PC-3 (cell line): ENCODE measurements at regions not wholly inside any gene's neighbourhood (a gene's known extent, or its start where the extent isn't known, plus 50 kb on each side); places are given as distances from the start of the nearest gene placed in this dataset.

Source experiments
- ATAC-seq: fragments of 200-7000 bp; cut with Tn5 transposase; 2 replicates; pipeline ENCODE4 v1.9.1; 2020; ENCODE audit warnings: mild to moderate bottlenecking, moderate library complexity
- BruUV-seq: library from RNA; stranded (reverse); fragments of 400-500 nt; replicated peaks from 2 replicates; lab custom pipeline; 2021; lab: Mats Ljungman, UMichigan
- CTCF ChIA-PET: fragments of 300-600 bp; sonication (Branson Sonifier 250); formaldehyde crosslinking; loops from one replicate; lab custom pipeline; 2022; ENCODE audit warnings: antibody characterized with exemption; lab: Charles Lee
- POLR2A ChIA-PET: fragments of 300-600 bp; sonication (Branson Sonifier 250); formaldehyde crosslinking; loops from one replicate; lab custom pipeline; 2022; ENCODE audit warnings: antibody characterized with exemption; ENCODE audit not compliant: unreplicated experiment; lab: Charles Lee
- DNase-seq: peaks from one replicate; pipeline ENCODE4 v3.0.0-alpha.2; 2015
- H2AFZ ChIP-seq: fragments of 300-600 bp; sonication (generic); 2 replicates; pipeline ENCODE4 v1.6.0; 2016; ENCODE audit warnings: antibody characterized with exemption, low read length
- H3F3A ChIP-seq: fragments of 300-600 bp; sonication (generic); one replicate; pipeline ENCODE4 v1.6.0; 2017; ENCODE audit warnings: antibody characterized with exemption, low read length, control low read depth, mild to moderate bottlenecking; ENCODE audit not compliant: unreplicated experiment
- H3K27ac ChIP-seq: fragments of 300-600 bp; sonication (generic); 2 replicates; pipeline ENCODE4 v1.5.1; 2016; ENCODE audit warnings: mild to moderate bottlenecking, low read length
- H3K27me3 ChIP-seq: fragments of 300-600 bp; sonication (generic); 2 replicates; pipeline ENCODE4 v1.6.1; 2016; ENCODE audit warnings: low read length, mixed read lengths
- H3K36me3 ChIP-seq: fragments of 300-600 bp; sonication (generic); 2 replicates; pipeline ENCODE4 v1.6.1; 2016; ENCODE audit warnings: low read depth, mixed run types, low read length, mixed read lengths
- H3K4me1 ChIP-seq: fragments of 300-600 bp; sonication (generic); 2 replicates; pipeline ENCODE4 v1.5.1; 2016; ENCODE audit warnings: low read length; ENCODE audit not compliant: insufficient read depth
- H3K4me2 ChIP-seq: fragments of 300-600 bp; sonication (generic); 2 replicates; pipeline ENCODE4 v1.6.0; 2016; ENCODE audit warnings: low read length
- H3K4me3 ChIP-seq: fragments of 300-600 bp; sonication (generic); 2 replicates; pipeline ENCODE4 v1.5.1; 2016; ENCODE audit warnings: mild to moderate bottlenecking, low read length, mixed read lengths
- H3K79me2 ChIP-seq: fragments of 300-600 bp; sonication (generic); 2 replicates; pipeline ENCODE4 v1.6.1; 2017; ENCODE audit warnings: low read length, mixed read lengths
- H3K9ac ChIP-seq: fragments of 300-600 bp; sonication (generic); 2 replicates; pipeline ENCODE4 v1.6.0; 2016; ENCODE audit warnings: mild to moderate bottlenecking, low read length
- H3K9me2 ChIP-seq: fragments of 300-600 bp; sonication (generic); replicated peaks from 2 replicates; pipeline ENCODE4 v1.6.1; 2016; ENCODE audit warnings: mixed run types, low read length, mixed read lengths
- H3K9me3 ChIP-seq: fragments of 300-600 bp; sonication (generic); 2 replicates; pipeline ENCODE4 v1.6.1; 2016; ENCODE audit warnings: low read length, mixed read lengths
- H4K20me1 ChIP-seq: fragments of 300-600 bp; sonication (generic); 2 replicates; pipeline ENCODE4 v1.6.1; 2016; ENCODE audit warnings: low read length, mixed read lengths
- EZH2 ChIP-seq: fragments of 300-600 bp; sonication (generic); IDR thresholded peaks from one replicate; pipeline ENCODE4 v1.6.1; 2017; ENCODE audit warnings: antibody characterized with exemption, mild to moderate bottlenecking, low read length; ENCODE audit not compliant: unreplicated experiment
- EZH2phosphoT487 ChIP-seq: fragments of 300-600 bp; sonication (generic); IDR thresholded peaks from 2 replicates; pipeline ENCODE4 v1.6.1; 2018; ENCODE audit warnings: mild to moderate bottlenecking, antibody characterized with exemption, low read length, borderline replicate concordance
- intact Hi-C: fragments of 100-400 bp; cut with micrococcal nuclease; formaldehyde crosslinking; loops from 2 replicates; pipeline ENCODE4 v1.9.0; 2023
- TF ChIP-seq, protein P1 (sequence below): fragments of 300-600 bp; sonication (generic); conservative IDR thresholded peaks from 2 replicates; pipeline ENCODE4 v1.5.1; 2017; ENCODE audit warnings: antibody characterized with exemption, low read depth, mild to moderate bottlenecking, low read length

DNA sequence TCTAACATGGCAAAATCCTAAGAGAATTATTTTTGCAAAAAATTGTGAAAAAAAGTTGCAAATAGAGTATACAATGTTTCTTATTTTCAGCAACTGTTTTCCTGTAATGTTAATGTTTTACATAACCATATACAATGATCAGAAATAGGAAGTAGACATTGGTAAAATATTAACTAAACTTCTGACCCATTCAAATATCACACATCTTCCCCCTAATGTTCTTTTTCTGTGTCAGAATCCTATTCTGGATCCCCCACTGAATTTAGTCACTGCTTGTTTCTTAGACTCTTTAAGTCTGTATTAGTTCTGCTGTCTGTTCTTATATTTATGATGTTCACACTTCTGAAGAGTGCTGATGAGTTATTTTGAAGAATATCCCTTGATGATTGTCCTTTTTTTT, 62.0 kb downstream of the HFE start:
- CTCF ChIA-PET = no interaction called here
- intact Hi-C loops = no loop called here
- Histone ChIP-seq H3F3A (no peaks in the 10 kb centered on the region), H3K4me1 (peaks cover 7% of the 10 kb centered on the region; the same call in 1 of the 2 replicates), H3K27ac (no peak overlapping the region), H3K4me3 (no peak overlapping the region), H3K36me3 (no peaks in the 10 kb centered on the region), H3K9me3 (no peaks in the 10 kb centered on the region), H3K27me3 (no peaks in the 10 kb centered on the region), H3K9ac (no peak overlapping the region), H3K79me2 (no peaks in the 10 kb centered on the region), H3K9me2 (no peaks in the 10 kb centered on the region), H4K20me1 (no peaks in the 10 kb centered on the region), H3K4me2 (no peak overlapping the region), H2AFZ (no peak overlapping the region)
- POLR2A ChIA-PET = no interaction called here
- no TSS peak for BruUV-seq
- ATAC-seq (no peak), DNase-seq (no peak)
- TF ChIP-seq, protein P1, sequence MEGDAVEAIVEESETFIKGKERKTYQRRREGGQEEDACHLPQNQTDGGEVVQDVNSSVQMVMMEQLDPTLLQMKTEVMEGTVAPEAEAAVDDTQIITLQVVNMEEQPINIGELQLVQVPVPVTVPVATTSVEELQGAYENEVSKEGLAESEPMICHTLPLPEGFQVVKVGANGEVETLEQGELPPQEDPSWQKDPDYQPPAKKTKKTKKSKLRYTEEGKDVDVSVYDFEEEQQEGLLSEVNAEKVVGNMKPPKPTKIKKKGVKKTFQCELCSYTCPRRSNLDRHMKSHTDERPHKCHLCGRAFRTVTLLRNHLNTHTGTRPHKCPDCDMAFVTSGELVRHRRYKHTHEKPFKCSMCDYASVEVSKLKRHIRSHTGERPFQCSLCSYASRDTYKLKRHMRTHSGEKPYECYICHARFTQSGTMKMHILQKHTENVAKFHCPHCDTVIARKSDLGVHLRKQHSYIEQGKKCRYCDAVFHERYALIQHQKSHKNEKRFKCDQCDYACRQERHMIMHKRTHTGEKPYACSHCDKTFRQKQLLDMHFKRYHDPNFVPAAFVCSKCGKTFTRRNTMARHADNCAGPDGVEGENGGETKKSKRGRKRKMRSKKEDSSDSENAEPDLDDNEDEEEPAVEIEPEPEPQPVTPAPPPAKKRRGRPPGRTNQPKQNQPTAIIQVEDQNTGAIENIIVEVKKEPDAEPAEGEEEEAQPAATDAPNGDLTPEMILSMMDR = no peak
- TF ChIP-seq EZH2 = no peak
- no peak for TF ChIP-seq EZH2phosphoT487

DNA sequence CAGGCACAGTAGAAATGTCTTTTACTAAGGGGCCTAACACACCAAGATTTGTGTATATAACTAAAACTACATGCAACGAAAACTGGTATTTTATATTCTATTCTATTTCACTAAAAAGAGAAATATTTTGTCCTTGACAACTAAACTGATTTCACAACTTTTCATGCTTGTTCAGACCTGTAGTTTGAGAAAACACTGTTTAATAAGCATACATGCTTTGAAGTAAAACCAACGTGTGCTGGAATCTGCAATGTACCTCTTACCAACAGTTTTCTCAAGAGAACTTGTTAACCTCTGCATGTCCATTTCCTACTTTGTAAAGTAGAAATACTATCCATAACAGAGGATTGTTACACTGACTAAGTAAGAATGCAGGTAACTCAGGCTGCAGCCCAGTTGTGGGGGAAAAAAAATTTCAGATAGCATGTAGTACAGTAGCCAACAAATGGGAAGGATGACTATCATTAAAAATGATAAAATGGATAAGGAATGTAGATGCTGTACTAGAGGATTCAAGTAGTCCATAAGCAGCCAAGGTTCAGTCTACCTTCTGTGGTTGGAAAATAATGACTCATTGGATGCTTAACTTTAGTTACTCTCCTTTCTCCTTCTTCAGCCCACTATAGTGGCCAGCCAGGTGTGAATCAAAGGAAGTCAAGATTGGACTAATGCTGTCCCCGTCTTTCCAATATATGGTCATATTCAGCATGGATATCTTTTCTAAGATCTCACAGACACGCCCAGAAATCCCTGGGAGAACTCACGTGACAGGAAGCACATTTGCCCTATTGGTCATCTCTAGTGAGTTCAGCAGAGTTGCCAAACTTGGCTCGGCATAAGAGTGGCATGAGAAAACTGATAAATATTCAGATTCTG, 65.2 kb downstream of the HFE start:
- H4K20me1 ChIP-seq = peaks cover 9% of the 10 kb centered on the region; the same call in 1 of the 2 replicates
- no peaks in the 10 kb centered on the region for H3K9me2 ChIP-seq
- no peaks in the 10 kb centered on the region for H3K36me3 ChIP-seq
- peaks cover 6% of the 10 kb centered on the region for H3F3A ChIP-seq
- DNase-seq = peak; percentile 67
- no peaks in the 10 kb centered on the region for H3K27me3 ChIP-seq
- H3K4me3 ChIP-seq = no peak overlapping the region
- H3K4me2 ChIP-seq = no peak overlapping the region
- no peak overlapping the region for H3K27ac ChIP-seq
- POLR2A ChIA-PET = interaction anchor here (0.5 kb wide), 1 partner anchor 53 kb away, joined by 3 read pairs; no protein-coding TSS in a partner anchor
- H3K9ac ChIP-seq = no peak overlapping the region
- peaks cover 11% of the 10 kb centered on the region; the same call in 1 of the 2 replicates for H3K79me2 ChIP-seq
- H3K4me1 ChIP-seq = peaks cover 14% of the 10 kb centered on the region
- no peak for TF ChIP-seq EZH2phosphoT487
- TF ChIP-seq, protein P1 = no peak
- intact Hi-C loops = no loop called here
- BruUV-seq = no TSS peak
- no peaks in the 10 kb centered on the region for H3K9me3 ChIP-seq
- CTCF ChIA-PET = no interaction called here
- no peak for ATAC-seq
- H2AFZ ChIP-seq = no peak overlapping the region
